Right atrium auricular region (tissue), 2 donors: ENCODE measurements at regions not wholly inside any gene's neighbourhood (a gene's known extent, or its start where the extent isn't known, plus 50 kb on each side); places are given as distances from the start of the nearest gene placed in this dataset.
A peak's percentile ranks its signal among the peaks of the same experiment; 100 is the strongest.

Source experiments
- DNase-seq: peaks from one replicate; pipeline ENCODE4 v3.0.0-alpha.2; 2019; ENCODE audit warnings: low spot score
- H3K27ac ChIP-seq, 2 donors: fragments of 200-600 bp; sonication (generic); 1 replicate in 1 of 2; 2 replicates in 1 of 2; pipeline ENCODE4 v1.5.1; 2016 to 2019
- H3K27me3 ChIP-seq, 2 donors: fragments of 200-600 bp; sonication (generic); one replicate each; pipeline versions ENCODE4 v1.5.1 to v1.6.0; 2017 to 2019
- H3K36me3 ChIP-seq: fragments of 200-600 bp; sonication (generic); one replicate; pipeline ENCODE4 v1.5.1; 2016
- H3K4me1 ChIP-seq, 2 donors: fragments of 200-600 bp; sonication (generic); one replicate each; pipeline versions ENCODE4 v1.5.1 to v1.6.0; 2017 to 2019
- H3K4me3 ChIP-seq, 2 donors: fragments of 200-600 bp; sonication (generic); 1 replicate in 1 of 2; 2 replicates in 1 of 2; pipeline ENCODE4 v1.5.1; 2017 to 2019; ENCODE audit warnings: mild to moderate bottlenecking in 1 of 2, moderate library complexity in 1 of 2
- H3K9me3 ChIP-seq, 2 donors: fragments of 200-600 bp; sonication (generic); one replicate each; pipeline ENCODE4 v1.5.1; 2019
- TF ChIP-seq, protein P1 (sequence below), 2 donors: fragments of 200-600 bp; sonication (generic); IDR thresholded peaks; one replicate each; pipeline ENCODE4 v1.5.1; 2019; ENCODE audit warnings: antibody characterized with exemption in 2 of 2

DNA sequence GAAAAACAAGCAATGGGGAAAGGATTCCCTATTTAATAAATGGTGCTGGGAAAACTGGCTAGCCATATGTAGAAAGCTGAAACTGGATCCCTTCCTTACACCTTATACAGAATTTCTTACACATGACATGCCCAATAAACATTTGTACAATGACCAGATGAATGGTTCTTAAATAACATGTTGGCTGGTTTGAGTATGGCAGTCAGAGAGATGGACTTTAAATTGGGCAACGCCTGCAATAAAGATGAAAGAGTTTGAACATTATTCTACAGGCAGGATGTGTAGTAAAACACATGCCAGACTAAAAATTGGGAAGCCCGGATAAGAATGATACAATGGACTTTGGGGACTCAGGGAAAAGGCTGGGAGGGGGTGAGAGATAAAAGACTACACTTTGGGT, 360.6 kb upstream of the KITLG start:
- no peak overlapping the region for H3K27ac ChIP-seq
- no peak for DNase-seq
- no peaks in the 10 kb centered on the region for H3K36me3 ChIP-seq
- TF ChIP-seq, protein P1, sequence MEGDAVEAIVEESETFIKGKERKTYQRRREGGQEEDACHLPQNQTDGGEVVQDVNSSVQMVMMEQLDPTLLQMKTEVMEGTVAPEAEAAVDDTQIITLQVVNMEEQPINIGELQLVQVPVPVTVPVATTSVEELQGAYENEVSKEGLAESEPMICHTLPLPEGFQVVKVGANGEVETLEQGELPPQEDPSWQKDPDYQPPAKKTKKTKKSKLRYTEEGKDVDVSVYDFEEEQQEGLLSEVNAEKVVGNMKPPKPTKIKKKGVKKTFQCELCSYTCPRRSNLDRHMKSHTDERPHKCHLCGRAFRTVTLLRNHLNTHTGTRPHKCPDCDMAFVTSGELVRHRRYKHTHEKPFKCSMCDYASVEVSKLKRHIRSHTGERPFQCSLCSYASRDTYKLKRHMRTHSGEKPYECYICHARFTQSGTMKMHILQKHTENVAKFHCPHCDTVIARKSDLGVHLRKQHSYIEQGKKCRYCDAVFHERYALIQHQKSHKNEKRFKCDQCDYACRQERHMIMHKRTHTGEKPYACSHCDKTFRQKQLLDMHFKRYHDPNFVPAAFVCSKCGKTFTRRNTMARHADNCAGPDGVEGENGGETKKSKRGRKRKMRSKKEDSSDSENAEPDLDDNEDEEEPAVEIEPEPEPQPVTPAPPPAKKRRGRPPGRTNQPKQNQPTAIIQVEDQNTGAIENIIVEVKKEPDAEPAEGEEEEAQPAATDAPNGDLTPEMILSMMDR (IDR thresholded peaks at IDR 0.05): no peak
- peaks cover 0 to under 1% of the 10 kb centered on the region in 2 donors for H3K4me1 ChIP-seq
- H3K27me3 ChIP-seq: no peaks in the 10 kb centered on the region
- H3K9me3 ChIP-seq: no peaks in the 10 kb centered on the region
- H3K4me3 ChIP-seq: no peak overlapping the region

DNA sequence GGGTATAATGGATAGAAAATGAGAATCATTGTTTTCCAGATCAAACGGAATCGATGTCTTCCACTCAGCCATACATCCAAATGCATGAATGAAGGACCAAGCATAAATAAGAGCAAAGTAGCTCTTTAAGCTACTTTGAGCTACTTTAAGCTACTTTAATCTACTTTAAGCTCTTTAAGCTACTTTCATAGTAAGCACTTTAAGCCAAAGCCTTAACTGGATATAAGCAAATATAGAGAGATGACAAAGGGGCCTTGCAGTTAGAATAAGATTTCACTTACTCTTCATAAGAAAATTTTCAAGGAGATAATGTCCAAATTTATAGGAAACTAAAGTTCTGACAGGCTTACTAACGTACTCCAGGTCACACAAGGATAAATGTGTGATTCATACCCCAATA, 355.6 kb upstream of the KITLG start:
- H3K4me1 ChIP-seq: no peaks in the 10 kb centered on the region

DNA sequence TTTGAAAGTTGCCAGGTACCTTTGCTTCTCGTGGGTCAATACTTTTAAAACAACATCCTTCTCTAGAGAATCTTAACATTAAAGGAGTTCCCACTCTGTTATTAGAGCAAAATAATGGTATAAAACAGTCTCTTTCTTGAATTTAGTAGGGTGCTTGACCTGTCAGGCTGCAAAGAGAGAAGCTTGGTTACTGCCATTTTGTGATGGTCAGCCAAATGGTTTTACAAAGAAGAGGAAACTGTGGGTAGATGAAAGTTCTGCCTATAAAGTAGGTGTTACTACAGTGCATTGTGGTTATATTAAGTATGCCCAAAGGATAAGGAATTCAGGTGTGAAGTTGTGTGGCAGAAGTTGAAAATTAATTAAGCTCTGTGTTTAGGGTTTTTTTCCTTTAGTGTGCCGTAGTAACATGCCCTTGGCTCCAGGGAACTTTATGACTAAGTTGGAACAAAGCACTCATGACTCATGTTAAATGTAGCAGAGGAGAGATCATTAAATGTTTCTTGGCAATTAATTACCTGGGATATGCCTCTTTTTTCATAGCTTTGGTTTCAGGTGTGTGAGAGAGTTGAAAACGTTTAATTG, 354.0 kb upstream of the KITLG start:
- TF ChIP-seq, protein P1 (IDR thresholded peaks at IDR 0.05): no peak
- Histone ChIP-seq H3K4me3 (no peak overlapping the region), H3K9me3 (no peaks in the 10 kb centered on the region), H3K27me3 (no peaks in the 10 kb centered on the region), H3K36me3 (no peaks in the 10 kb centered on the region), H3K4me1 (no peaks in the 10 kb centered on the region), H3K27ac (no peak overlapping the region)
- DNase-seq: no peak

More for the DNA sequence above, 355.6 kb upstream of the KITLG start:
- H3K4me3 ChIP-seq: no peak overlapping the region
- H3K9me3 ChIP-seq: no peaks in the 10 kb centered on the region
- no peaks in the 10 kb centered on the region for H3K27me3 ChIP-seq
- TF ChIP-seq, protein P1 (IDR thresholded peaks at IDR 0.05): no peak
- H3K27ac ChIP-seq: no peak overlapping the region
- no peaks in the 10 kb centered on the region for H3K36me3 ChIP-seq
- no peak for DNase-seq

DNA sequence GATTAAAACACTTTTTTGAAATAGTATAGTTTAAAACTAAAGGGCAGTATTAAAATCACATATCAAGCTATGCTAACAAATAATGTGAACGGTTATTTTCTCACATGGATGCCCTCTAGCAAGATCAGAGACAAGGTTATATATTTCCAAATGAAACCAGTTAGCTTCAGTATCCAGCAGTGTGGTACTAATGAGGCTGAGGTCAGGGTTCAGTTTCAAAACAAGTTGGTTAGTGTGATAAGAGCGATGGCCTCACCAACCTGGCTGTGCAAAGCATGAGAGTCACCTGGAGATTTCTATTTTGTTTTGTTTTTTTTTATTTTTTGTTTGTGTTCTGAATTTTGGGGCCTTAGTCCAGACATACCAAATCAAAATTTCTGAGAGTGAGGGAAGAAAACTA, 352.2 kb upstream of the KITLG start:
- no peaks in the 10 kb centered on the region for H3K4me1 ChIP-seq
- H3K36me3 ChIP-seq: no peaks in the 10 kb centered on the region
- H3K4me3 ChIP-seq: no peak overlapping the region
- DNase-seq: no peak
- no peaks in the 10 kb centered on the region for H3K9me3 ChIP-seq
- H3K27me3 ChIP-seq: no peaks in the 10 kb centered on the region
- TF ChIP-seq, protein P1 (IDR thresholded peaks at IDR 0.05): no peak
- no peak overlapping the region for H3K27ac ChIP-seq

DNA sequence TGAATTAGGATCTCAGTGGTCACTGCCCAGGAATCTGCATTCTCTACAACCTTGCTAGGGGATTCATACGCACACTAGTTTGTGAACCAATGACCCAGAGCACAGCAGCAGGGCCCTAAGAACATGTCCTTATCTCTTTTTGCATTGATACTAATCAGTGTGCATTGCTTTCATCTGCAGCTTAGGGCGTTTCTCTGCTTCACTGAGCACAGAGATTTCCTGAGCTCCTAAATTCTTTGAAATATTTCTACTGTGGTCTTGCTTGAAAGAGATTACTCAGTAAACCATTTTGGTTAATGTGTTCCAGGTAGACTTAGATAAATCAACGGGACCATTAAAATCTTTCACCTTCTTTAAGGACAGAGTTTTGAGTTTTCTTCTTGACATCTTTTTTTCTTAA, 351.3 kb upstream of the KITLG start:
- Histone ChIP-seq H3K27ac (no peak overlapping the region), H3K4me3 (no peak overlapping the region), H3K27me3 (no peaks in the 10 kb centered on the region), H3K4me1 (no peaks in the 10 kb centered on the region), H3K36me3 (no peaks in the 10 kb centered on the region), H3K9me3 (no peaks in the 10 kb centered on the region)
- DNase-seq: no peak
- TF ChIP-seq, protein P1 (IDR thresholded peaks at IDR 0.05): no peak

DNA sequence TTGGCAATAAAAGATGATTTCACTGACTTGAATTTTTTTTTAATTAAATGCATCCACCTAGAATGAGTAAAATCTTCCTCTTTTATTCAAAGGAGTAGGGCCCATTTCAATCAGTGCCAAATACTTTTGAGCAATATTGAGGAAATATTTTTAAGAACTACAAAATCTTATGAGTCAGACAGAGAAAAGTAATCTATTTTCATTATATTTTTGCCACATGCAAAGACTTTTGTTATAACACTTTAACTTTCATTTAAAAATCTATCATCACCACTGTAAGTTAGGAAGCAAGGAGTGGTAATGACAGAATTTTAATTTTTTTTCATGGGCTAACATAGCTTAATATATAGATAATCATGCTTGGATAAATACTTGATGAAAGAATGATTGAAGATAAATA, 345.2 kb upstream of the KITLG start:
- DNase-seq: no peak
- Histone ChIP-seq H3K9me3 (no peaks in the 10 kb centered on the region), H3K27me3 (no peaks in the 10 kb centered on the region), H3K4me1 (no peaks in the 10 kb centered on the region), H3K36me3 (no peaks in the 10 kb centered on the region), H3K27ac (peak overlapping the region in 1 of 2 donors; percentile 29), H3K4me3 (no peak overlapping the region)
- TF ChIP-seq, protein P1 (IDR thresholded peaks at IDR 0.05): no peak
